Progenitor cell of endocrine pancreas (in vitro differentiated cells): ENCODE measurements at regions not wholly inside any gene's neighbourhood (a gene's known extent, or its start where the extent isn't known, plus 50 kb on each side); places are given as distances from the start of the nearest gene placed in this dataset.
"Not testable (repeated sequence)": the region's sequence is repeated elsewhere in the genome, so short reads cannot be mapped to it uniquely, and the experiment has no call there.

ENCODE experiments used
- DNase-seq: peaks from one replicate; pipeline ENCODE4 v3.0.0; 2021; ENCODE audit warnings: low spot score; ENCODE audit not compliant: unreplicated experiment
- H3K27ac Mint-ChIP-seq: 2 replicates; pipeline ENCODE4 v1.8.0; 2021; ENCODE audit warnings: mild to moderate bottlenecking, moderate library complexity, mixed read lengths
- H3K27me3 Mint-ChIP-seq: 2 replicates; pipeline ENCODE4 v1.8.0; 2021; ENCODE audit warnings: mixed read lengths
- H3K36me3 Mint-ChIP-seq: 2 replicates; pipeline ENCODE4 v1.8.0; 2022; ENCODE audit warnings: mixed read lengths; ENCODE audit not compliant: insufficient read depth
- H3K4me1 Mint-ChIP-seq: 2 replicates; pipeline ENCODE4 v1.8.0; 2021; ENCODE audit warnings: low read depth, mixed read lengths
- H3K4me3 Mint-ChIP-seq: 2 replicates; pipeline ENCODE4 v1.8.0; 2021; ENCODE audit warnings: low read depth, mild to moderate bottlenecking, moderate library complexity, mixed read lengths
- H3K9me3 Mint-ChIP-seq: 2 replicates; pipeline ENCODE4 v1.8.0; 2021; ENCODE audit warnings: low read depth, mixed read lengths
- TF ChIP-seq, protein P1 (sequence below): fragments of 200-600 bp; sonication (generic); IDR thresholded peaks from one replicate; pipeline ENCODE4 v1.5.0; 2021; ENCODE audit warnings: antibody characterized with exemption, mild to moderate bottlenecking; ENCODE audit not compliant: unreplicated experiment

DNA sequence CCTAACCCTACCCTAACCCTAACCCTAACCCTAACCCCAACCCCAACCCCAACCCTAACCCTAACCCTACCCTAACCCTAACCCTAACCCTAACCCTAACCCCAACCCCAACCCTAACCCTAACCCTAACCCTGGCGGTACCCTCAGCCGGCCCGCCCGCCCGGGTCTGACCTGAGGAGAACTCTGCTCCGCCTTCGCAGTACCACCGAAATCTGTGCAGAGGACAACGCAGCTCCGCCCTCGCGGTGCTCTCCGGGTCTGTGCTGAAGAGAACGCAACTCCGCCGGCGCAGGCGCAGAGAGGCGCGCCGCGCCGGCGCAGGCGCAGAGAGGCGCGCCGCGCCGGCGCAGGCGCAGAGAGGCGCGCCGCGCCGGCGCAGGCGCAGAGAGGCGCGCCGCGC is 56.1 kb upstream of the IQSEC3 start:
- not testable (repeated sequence) for H3K27me3 Mint-ChIP-seq, H3K4me3 Mint-ChIP-seq, H3K9me3 Mint-ChIP-seq, H3K27ac Mint-ChIP-seq, H3K36me3 Mint-ChIP-seq, DNase-seq, H3K4me1 Mint-ChIP-seq

DNA sequence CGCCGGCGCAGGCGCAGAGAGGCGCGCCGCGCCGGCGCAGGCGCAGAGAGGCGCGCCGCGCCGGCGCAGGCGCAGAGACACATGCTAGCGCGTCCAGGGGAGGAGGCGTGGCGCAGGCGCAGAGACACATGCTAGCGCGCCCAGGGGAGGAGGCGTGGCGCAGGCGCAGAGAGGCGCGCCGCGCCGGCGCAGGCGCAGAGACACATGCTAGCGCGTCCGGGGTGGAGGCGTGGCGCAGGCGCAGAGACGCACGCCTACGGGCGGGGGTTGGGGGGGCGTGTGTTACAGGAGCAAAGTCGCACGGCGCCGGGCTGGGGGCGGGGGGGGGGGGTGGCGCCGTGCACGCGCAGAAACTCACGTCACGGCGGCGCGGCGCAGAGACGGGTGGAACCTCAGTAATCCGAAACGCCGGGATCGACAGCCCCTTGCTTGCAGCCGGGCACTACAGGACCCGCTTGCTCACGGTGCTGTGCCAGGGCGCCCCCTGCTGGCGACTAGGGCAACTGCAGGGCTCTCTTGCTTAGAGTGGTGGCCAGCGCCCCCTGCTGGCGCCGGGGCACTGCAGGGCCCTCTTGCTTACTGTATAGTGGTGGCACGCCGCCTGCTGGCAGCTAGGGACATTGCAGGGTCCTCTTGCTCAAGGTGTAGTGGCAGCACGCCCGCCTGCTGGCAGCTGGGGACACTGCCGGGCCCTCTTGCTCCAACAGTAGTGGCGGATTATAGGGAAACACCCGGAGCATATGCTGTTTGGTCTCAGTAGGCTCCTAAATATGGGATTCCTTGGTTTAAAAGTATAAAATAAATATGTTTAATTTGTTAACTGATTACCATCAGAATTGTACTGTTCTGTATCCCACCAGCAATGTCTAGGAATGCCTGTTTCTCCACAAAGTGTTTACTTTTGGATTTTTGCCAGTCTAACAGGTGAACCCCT is 55.4 kb upstream of the IQSEC3 start:
- not testable (repeated sequence) for H3K4me1 Mint-ChIP-seq, H3K9me3 Mint-ChIP-seq, DNase-seq

DNA sequence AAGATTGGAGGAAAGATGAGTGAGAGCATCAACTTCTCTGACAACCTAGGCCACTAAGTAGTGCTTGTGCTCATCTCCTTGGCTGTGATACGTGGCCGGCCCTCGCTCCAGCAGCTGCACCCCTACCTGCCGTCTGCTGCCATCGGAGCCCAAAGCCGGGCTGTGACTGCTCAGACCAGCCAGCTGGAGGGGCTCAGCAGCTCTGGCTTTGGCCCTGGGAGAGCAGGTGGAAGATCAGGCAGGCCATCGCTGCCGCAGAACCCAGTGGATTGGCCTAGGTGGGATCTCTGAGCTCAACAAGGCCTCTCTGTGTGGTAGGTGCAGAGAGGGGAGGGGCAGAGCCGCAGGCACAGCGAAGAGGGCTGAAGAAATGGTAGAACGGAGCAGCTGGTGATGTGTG is 54.3 kb upstream of the IQSEC3 start:
- not testable (repeated sequence) for H3K9me3 Mint-ChIP-seq, H3K27me3 Mint-ChIP-seq, H3K4me1 Mint-ChIP-seq, H3K27ac Mint-ChIP-seq, H3K36me3 Mint-ChIP-seq, H3K4me3 Mint-ChIP-seq, DNase-seq

More for the DNA sequence above, 55.4 kb upstream of the IQSEC3 start:
- H3K4me3 Mint-ChIP-seq, H3K36me3 Mint-ChIP-seq, H3K27me3 Mint-ChIP-seq, H3K27ac Mint-ChIP-seq: not testable (repeated sequence)
- TF ChIP-seq, protein P1, sequence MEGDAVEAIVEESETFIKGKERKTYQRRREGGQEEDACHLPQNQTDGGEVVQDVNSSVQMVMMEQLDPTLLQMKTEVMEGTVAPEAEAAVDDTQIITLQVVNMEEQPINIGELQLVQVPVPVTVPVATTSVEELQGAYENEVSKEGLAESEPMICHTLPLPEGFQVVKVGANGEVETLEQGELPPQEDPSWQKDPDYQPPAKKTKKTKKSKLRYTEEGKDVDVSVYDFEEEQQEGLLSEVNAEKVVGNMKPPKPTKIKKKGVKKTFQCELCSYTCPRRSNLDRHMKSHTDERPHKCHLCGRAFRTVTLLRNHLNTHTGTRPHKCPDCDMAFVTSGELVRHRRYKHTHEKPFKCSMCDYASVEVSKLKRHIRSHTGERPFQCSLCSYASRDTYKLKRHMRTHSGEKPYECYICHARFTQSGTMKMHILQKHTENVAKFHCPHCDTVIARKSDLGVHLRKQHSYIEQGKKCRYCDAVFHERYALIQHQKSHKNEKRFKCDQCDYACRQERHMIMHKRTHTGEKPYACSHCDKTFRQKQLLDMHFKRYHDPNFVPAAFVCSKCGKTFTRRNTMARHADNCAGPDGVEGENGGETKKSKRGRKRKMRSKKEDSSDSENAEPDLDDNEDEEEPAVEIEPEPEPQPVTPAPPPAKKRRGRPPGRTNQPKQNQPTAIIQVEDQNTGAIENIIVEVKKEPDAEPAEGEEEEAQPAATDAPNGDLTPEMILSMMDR, result peak; percentile 7

DNA sequence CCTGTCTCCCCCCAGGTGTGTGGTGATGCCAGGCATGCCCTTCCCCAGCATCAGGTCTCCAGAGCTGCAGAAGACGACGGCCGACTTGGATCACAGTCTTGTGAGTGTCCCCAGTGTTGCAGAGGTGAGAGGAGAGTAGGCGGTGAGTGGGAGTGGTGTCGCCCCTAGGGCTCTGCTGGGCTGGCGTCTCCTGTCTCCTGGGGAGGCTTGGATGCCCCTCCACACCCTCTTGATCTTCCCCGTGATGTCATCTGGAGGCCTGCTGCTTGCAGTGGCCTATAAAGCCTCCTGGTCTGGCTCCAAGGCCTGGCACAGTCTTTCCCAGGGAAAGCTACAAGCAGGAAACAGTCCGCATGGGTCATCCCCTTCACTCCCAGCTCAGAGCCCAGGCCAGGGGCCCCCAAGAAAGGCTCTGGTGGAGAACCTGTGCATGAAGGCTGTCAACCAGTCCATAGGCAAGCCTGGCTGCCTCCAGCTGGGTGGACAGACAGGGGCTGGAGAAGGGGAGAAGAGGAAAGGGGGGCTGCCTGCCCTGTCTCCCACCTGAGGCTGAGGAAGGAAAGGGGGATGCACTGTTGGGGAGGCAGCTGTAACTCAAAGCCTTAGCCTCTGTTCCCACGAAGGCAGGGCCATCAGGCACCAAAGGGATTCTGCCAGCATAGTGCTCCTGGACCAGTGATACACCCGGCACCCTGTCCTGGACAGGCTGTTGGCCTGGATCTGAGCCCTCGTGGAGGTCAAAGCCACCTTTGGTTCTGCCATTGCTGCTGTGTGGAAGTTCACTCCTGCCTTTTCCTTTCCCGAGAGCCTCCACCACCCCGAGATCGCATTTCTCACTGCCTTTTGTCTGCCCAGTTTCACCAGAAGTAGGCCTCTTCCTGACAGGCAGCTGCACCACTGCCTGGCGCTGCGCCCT is 53.6 kb upstream of the IQSEC3 start:
- H3K27ac Mint-ChIP-seq, H3K9me3 Mint-ChIP-seq, H3K27me3 Mint-ChIP-seq, H3K4me1 Mint-ChIP-seq, H3K4me3 Mint-ChIP-seq, DNase-seq, H3K36me3 Mint-ChIP-seq: not testable (repeated sequence)

DNA sequence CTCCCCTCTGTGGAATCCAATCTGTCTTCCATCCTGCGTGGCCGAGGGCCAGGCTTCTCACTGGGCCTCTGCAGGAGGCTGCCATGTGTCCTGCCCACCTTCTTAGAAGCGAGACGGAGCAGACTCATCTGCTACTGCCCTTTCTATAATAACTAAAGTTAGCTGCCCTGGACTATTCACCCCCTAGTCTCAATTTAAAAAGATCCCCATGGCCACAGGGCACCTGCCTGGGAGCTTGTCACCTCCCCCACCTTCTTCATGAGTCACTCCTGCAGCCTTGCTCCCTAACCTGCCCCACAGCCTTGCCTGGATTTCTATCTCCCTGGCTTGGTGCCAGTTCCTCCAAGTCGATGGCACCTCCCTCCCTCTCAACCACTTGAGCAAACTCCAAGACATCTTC is 52.7 kb upstream of the IQSEC3 start:
- DNase-seq, H3K27ac Mint-ChIP-seq, H3K4me3 Mint-ChIP-seq: not testable (repeated sequence)

DNA sequence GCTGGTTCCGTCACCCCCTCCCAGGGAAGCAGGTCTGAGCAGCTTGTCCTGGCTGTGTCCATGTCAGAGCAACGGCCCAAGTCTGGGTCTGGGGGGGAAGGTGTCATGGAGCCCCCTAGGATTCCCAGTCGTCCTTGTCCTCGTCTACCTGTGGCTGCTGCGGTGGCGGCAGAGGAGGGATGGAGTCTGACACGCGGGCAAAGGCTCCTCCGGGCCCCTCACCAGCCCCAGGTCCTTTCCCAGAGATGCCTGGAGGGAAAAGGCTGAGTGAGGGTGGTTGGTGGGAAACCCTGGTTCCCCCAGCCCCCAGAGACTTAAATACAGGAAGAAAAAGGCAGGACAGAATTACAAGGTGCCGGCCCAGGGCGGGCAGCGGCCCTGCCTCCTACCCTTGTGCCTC is 51.9 kb upstream of the IQSEC3 start:
- H3K4me1 Mint-ChIP-seq, H3K27ac Mint-ChIP-seq, H3K9me3 Mint-ChIP-seq, DNase-seq, H3K4me3 Mint-ChIP-seq, H3K36me3 Mint-ChIP-seq, H3K27me3 Mint-ChIP-seq: not testable (repeated sequence)

More for the DNA sequence above, 52.7 kb upstream of the IQSEC3 start:
- H3K9me3 Mint-ChIP-seq, H3K36me3 Mint-ChIP-seq, H3K27me3 Mint-ChIP-seq, H3K4me1 Mint-ChIP-seq: not testable (repeated sequence)

DNA sequence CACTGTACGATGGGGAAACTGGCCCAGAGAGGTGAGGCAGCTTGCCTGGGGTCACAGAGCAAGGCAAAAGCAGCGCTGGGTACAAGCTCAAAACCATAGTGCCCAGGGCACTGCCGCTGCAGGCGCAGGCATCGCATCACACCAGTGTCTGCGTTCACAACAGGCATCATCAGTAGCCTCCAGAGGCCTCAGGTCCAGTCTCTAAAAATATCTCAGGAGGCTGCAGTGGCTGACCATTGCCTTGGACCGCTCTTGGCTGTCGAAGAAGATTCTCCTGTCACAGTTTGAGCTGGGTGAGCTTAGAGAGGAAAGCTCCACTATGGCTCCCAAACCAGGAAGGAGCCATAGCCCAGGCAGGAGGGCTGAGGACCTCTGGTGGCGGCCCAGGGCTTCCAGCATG is 51.2 kb upstream of the IQSEC3 start:
- not testable (repeated sequence) for H3K4me3 Mint-ChIP-seq, H3K9me3 Mint-ChIP-seq, DNase-seq, H3K27ac Mint-ChIP-seq, H3K36me3 Mint-ChIP-seq, H3K27me3 Mint-ChIP-seq, H3K4me1 Mint-ChIP-seq

DNA sequence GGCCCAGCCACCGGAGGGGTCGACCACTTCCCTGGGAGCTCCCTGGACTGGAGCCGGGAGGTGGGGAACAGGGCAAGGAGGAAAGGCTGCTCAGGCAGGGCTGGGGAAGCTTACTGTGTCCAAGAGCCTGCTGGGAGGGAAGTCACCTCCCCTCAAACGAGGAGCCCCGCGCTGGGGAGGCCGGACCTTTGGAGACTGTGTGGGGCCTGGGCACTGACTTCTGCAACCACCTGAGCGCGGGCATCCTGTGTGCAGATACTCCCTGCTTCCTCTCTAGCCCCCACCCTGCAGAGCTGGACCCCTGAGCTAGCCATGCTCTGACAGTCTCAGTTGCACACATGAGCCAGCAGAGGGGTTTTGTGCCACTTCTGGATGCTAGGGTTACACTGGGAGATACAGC is 50.5 kb upstream of the IQSEC3 start:
- not testable (repeated sequence) for H3K27me3 Mint-ChIP-seq, H3K4me3 Mint-ChIP-seq, H3K27ac Mint-ChIP-seq, H3K9me3 Mint-ChIP-seq, DNase-seq, H3K4me1 Mint-ChIP-seq, H3K36me3 Mint-ChIP-seq

DNA sequence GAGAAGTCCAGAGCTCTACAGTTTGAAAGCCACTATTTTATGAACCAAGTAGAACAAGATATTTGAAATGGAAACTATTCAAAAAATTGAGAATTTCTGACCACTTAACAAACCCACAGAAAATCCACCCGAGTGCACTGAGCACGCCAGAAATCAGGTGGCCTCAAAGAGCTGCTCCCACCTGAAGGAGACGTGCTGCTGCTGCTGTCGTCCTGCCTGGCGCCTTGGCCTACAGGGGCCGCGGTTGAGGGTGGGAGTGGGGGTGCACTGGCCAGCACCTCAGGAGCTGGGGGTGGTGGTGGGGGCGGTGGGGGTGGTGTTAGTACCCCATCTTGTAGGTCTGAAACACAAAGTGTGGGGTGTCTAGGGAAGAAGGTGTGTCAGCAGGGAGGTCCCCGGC is 50.0 kb upstream of the IQSEC3 start:
- H3K27me3 Mint-ChIP-seq, DNase-seq, H3K36me3 Mint-ChIP-seq, H3K27ac Mint-ChIP-seq, H3K9me3 Mint-ChIP-seq, H3K4me1 Mint-ChIP-seq, H3K4me3 Mint-ChIP-seq: not testable (repeated sequence)
